Transverse colon (tissue), 4 donors: ENCODE measurements at regions not wholly inside any gene's neighbourhood (a gene's known extent, or its start where the extent isn't known, plus 50 kb on each side); places are given as distances from the start of the nearest gene placed in this dataset.
"Not testable (repeated sequence)": the region's sequence is repeated elsewhere in the genome, so short reads cannot be mapped to it uniquely, and the experiment has no call there.

Source experiments
- DNase-seq: peaks from one replicate; pipeline ENCODE4 v3.0.0-alpha.2; 2019
- H3K27ac ChIP-seq, 4 donors: fragments of 200-600 bp; sonication (generic); 2 replicates each; pipeline ENCODE4 v1.5.1; 2016 to 2018; ENCODE audit warnings: inconsistent platforms in 4 of 4
- H3K27me3 ChIP-seq: fragments of 200-600 bp; sonication (generic); 2 replicates; pipeline ENCODE4 v1.5.1; 2017; ENCODE audit warnings: inconsistent platforms
- H3K36me3 ChIP-seq, 4 donors: fragments of 200-600 bp; sonication (generic); 2 replicates each; pipeline ENCODE4 v1.5.1; 2017 to 2019; ENCODE audit warnings: inconsistent platforms in 4 of 4
- H3K4me1 ChIP-seq, 4 donors: fragments of 200-600 bp; sonication (generic); 2 replicates each; pipeline ENCODE4 v1.5.1; 2017 to 2020; ENCODE audit warnings: inconsistent platforms in 4 of 4
- H3K4me3 ChIP-seq, 4 donors: fragments of 200-600 bp; sonication (generic); 1 replicate in 1 of 4; 2 replicates in 3 of 4; pipeline versions ENCODE4 v1.5.1 to v1.6.1; 2017 to 2019; ENCODE audit warnings: inconsistent platforms in 4 of 4
- H3K9me3 ChIP-seq, 2 donors: fragments of 200-600 bp; sonication (generic); 2 replicates each; pipeline ENCODE4 v1.5.1; 2017 to 2019; ENCODE audit warnings: inconsistent platforms in 2 of 2
- EP300 ChIP-seq: sonication (generic); formaldehyde crosslinking; IDR thresholded peaks from one replicate; pipeline ENCODE4 v1.6.1; 2017; ENCODE audit warnings: antibody characterized with exemption, low read depth
- POLR2A ChIP-seq: fragments of 450-650 bp; IDR thresholded peaks from one replicate; pipeline ENCODE4 v1.6.1; 2016; ENCODE audit warnings: antibody characterized with exemption, mild to moderate bottlenecking, moderate library complexity
- POLR2AphosphoS5 ChIP-seq, 3 donors: sonication (generic); formaldehyde crosslinking; IDR thresholded peaks; one replicate each; pipeline ENCODE4 v1.6.1; 2016; ENCODE audit warnings: antibody characterized with exemption in 3 of 3
- WGBS, 2 donors: methylation state at CpG; one replicate each; pipeline ENCODE4 v1.1.5; 2018; ENCODE audit warnings: low coverage in 1 of 2; 5-methylcytosine and 5-hydroxymethylcytosine counted together
- in situ Hi-C, 4 donors: fragments of 200-750 bp; cut with MboI; loops; one replicate each; pipeline versions ENCODE4 v1.15.0 to v1.15.1; 2017; ENCODE audit warnings: low sequenced_read_pairs in 3 of 4, low pct_ligation_motif_present in 1 of 4, low pct_unique_long_range_greater_than_20kb in 1 of 4
- intact Hi-C: fragments of 100-400 bp; cut with DNase I; formaldehyde crosslinking; loops from one replicate; pipeline ENCODE4 v1.15.1; 2023; ENCODE audit warnings: low total_unique reads
- TF ChIP-seq, protein P1 (sequence below), 5 experiments: fragments of 200-600 bp in 3 of 5; fragments of 450-650 bp in 2 of 5; sonication (generic) in 3 of 5; IDR thresholded peaks; 1 replicate in 2 of 5; 2 replicates in 3 of 5; pipeline ENCODE4 v1.5.1; 2016 to 2017; ENCODE audit warnings: antibody characterized with exemption in 5 of 5, inconsistent platforms in 3 of 5, mild to moderate bottlenecking in 2 of 5, moderate library complexity in 1 of 5

DNA sequence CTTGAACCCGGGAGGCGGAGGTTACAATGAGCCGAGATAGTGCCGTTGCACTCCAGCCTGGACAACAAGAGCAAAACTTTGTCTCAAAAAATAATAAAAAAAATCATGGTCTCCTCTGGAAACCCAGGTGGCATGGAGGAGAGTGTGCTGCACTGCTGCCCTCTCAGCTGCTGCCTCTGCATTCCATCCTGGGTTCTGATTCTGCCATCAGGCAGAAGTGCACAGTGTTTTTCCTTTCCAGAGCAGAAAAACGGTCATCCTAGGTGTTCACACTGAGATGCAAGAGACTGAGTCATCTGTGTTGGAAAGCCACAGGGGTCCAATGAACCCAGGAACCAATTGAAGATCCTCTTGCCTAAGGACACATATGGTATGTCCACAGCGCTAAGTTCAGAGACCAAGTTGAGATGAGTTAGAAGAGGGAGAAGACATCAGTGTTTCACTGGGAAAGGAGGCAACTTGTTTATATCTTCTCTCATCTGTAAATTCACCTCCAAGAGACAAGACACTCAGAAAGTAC lies 88.8 kb upstream of the DMRT1 start:
- in situ Hi-C loops = no loop called here
- peak overlapping the region; percentile 61 to 73 (median 70) for H3K27ac ChIP-seq
- H3K27me3 ChIP-seq = no peaks in the 10 kb centered on the region
- H3K4me1 ChIP-seq = peaks cover 0 to 7% (median 5%) of the 10 kb centered on the region in 4 donors
- DNase-seq = no peak
- WGBS, 2 donors = 93 to 95% methylated on average over 6 of the region's 6 CpGs
- H3K9me3 ChIP-seq = no peaks in the 10 kb centered on the region
- H3K4me3 ChIP-seq = no peak overlapping the region
- intact Hi-C loops = no loop called here
- TF ChIP-seq EP300 = no peak
- TF ChIP-seq, protein P1, sequence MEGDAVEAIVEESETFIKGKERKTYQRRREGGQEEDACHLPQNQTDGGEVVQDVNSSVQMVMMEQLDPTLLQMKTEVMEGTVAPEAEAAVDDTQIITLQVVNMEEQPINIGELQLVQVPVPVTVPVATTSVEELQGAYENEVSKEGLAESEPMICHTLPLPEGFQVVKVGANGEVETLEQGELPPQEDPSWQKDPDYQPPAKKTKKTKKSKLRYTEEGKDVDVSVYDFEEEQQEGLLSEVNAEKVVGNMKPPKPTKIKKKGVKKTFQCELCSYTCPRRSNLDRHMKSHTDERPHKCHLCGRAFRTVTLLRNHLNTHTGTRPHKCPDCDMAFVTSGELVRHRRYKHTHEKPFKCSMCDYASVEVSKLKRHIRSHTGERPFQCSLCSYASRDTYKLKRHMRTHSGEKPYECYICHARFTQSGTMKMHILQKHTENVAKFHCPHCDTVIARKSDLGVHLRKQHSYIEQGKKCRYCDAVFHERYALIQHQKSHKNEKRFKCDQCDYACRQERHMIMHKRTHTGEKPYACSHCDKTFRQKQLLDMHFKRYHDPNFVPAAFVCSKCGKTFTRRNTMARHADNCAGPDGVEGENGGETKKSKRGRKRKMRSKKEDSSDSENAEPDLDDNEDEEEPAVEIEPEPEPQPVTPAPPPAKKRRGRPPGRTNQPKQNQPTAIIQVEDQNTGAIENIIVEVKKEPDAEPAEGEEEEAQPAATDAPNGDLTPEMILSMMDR (IDR thresholded peaks at IDR 0.05) = no peak
- no peaks in the 10 kb centered on the region for H3K36me3 ChIP-seq

GRCh38 chr9:753734-754133 lies 87.8 kb upstream of the DMRT1 start:
- DNase-seq, H3K27ac ChIP-seq, H3K27me3 ChIP-seq, H3K36me3 ChIP-seq, in situ Hi-C loops, intact Hi-C loops, H3K4me3 ChIP-seq, H3K9me3 ChIP-seq, H3K4me1 ChIP-seq: not testable (repeated sequence)
- 97% methylated on average over 9 of the region's 9 CpGs; no CpG with 5 or more reads in 1 of the 2 donors for WGBS, 2 donors

DNA sequence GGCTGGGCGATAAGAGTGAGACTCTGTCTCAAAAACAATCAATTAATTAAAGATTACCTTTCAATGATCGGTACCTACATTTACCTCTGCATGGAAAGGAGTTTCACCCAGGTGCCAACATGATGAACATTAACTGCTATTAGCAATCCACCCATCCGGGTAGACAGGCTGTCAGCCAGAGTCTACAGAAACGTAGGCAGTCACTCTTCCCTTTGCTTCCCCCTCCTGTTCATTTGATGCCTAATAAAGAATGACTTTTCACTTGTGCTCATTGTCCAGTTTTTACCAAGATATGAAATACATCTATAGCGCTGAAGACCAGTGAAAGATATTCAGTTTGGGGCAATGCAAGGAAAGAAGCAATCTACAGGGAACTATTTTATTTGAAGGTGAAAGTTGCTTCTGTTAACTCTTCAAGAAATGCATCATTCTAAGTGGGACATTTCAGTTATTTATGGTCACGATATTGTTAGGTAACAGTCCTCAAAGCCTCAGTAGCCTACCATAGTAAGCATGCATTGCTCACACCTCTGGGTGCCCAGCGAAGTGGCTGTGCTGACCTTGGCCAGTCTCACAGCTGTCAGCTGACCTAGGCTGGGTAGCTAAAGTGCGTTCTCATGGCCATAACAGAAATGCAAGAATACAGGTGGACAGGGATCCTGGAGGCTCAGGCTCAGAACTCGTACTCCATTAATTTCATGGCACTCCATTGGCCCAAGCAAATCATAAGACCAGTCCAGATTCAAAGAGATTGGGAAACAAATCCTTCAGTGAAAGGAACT lies 87.2 kb upstream of the DMRT1 start:
- TF ChIP-seq POLR2AphosphoS5 (IDR thresholded peaks at IDR 0.05) = no peak
- TF ChIP-seq, protein P1 (IDR thresholded peaks at IDR 0.05) = no peak
- TF ChIP-seq EP300 = no peak
- no peak for TF ChIP-seq POLR2A
- no peak overlapping the region for H3K4me3 ChIP-seq
- H3K4me1 ChIP-seq = peaks cover 0 to 6% (median 3%) of the 10 kb centered on the region in 4 donors
- in situ Hi-C loops (no loop called here), intact Hi-C loops (no loop called here)
- H3K27ac ChIP-seq = no peak overlapping the region
- H3K27me3 ChIP-seq = no peaks in the 10 kb centered on the region
- DNase-seq = no peak
- WGBS, 2 donors = 70 to 86% methylated on average over 4 to 9 of the region's 9 CpGs
- no peaks in the 10 kb centered on the region for H3K9me3 ChIP-seq
- no peaks in the 10 kb centered on the region for H3K36me3 ChIP-seq

- TF ChIP-seq, protein P1 (IDR thresholded peaks at IDR 0.05) = no peak
- TF ChIP-seq POLR2A (no peak), POLR2AphosphoS5 (IDR thresholded peaks at IDR 0.05) (no peak), EP300 (no peak)
- WGBS, 2 donors = 63 to 81% methylated on average over 3 to 12 of the region's 12 CpGs
- no peak overlapping the region for H3K4me3 ChIP-seq
- H3K27me3 ChIP-seq = no peaks in the 10 kb centered on the region
- DNase-seq = no peak
- peaks cover 0 to 6% (median 2%) of the 10 kb centered on the region in 4 donors for H3K4me1 ChIP-seq
- in situ Hi-C loops (loop anchor here in 1 of 4 donors (5.0 kb wide), 1 partner anchor 143 kb away; no protein-coding TSS in a partner anchor), intact Hi-C loops (no loop called here)
- no peaks in the 10 kb centered on the region for H3K9me3 ChIP-seq
- no peaks in the 10 kb centered on the region for H3K36me3 ChIP-seq
- H3K27ac ChIP-seq = no peak overlapping the region
Measured at GRCh38 chr9:755454-756381, 85.8 kb upstream of the DMRT1 start.
